HG02885 (cell line): ENCODE measurements at regions not wholly inside any gene's neighbourhood (a gene's known extent, or its start where the extent isn't known, plus 50 kb on each side); places are given as distances from the start of the nearest gene placed in this dataset.

ENCODE experiments used
- ATAC-seq: cut with Tn5 transposase; IDR thresholded peaks from one replicate; pipeline ENCODE4 v1.9.1; 2021; ENCODE audit warnings: mild to moderate bottlenecking; ENCODE audit not compliant: unreplicated experiment, poor library complexity

- no peak for ATAC-seq
These were observed 250.7 kb downstream of the OPA1 start for GRCh38 chr3:193843474-193844301.

DNA sequence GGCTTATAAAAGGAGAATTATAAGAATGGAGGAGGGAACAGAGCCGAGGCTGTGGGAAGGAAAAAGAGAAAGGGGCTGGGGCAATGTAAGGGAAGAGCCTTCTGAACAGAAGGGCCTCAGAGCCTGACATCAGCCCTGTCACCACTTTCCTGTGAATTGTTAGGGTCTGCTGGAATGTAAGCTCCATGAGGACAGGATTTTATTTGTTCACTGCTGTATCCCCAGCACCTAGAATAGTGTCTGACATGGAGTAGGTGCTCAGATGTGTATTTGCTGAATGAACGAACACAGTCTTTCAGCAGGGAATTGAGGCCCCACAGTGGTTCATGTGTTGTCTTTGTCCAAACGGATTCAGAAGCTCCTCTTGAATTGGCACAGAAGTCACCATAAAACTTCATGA, 251.5 kb downstream of the OPA1 start:
- no peak for ATAC-seq

DNA sequence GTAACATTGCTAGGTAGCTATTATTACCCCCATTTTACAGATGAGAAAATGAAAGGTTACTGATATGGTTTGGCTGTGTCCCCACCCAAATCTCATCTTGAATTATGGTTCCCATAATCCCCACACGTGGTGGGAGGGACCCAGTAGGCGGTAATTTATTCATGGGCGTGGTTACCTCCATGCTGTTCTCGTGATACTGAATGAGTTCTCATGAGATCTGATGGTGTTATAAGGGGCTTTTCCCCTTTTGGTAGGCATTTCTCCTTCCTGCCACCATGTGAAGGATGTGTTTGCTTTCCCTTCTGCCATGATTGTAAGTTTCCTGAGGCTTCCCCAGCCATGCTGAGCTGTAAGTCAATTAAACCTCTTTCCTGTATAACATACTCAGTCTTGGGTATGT, 252.1 kb downstream of the OPA1 start:
- ATAC-seq = no peak

DNA sequence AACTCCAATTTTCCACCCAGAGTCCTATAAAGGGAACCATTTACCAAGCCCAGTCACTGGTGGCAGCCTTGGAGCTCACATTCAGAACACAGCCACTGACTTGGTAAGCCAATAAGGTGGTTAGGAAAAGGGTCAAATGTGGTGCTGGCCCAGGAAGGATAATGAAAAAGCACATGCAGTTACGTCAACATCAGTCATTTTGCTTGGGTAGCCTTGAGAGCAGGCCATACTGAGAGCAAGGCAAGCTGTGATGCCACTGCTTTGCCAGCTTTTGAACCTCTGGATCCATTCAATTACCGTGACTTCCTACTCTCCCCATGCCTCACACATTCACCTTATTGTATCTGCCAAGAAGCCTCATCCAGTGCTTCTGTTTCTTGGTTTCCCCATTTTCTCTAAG, 253.6 kb downstream of the OPA1 start:
- no peak for ATAC-seq

DNA sequence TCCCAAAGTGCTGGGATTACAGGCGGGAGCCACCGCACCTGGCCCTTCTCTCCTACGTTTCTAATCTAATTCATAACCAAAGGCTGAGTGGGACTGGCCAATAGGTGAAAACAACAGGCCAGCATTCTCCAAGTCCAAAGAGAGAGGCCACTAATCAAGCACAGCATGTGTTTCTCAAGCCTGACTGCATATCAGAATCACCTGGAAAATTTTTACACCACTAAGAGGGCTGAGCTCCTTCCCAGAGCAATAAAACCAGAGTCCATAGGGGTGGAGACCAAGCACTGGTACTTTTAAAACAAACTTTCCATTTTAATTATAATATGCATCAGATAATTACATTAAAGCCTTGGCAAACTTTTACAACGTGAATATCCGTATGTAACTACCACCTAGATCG, 254.4 kb downstream of the OPA1 start:
- ATAC-seq = no peak

- no peak for ATAC-seq
These were observed 255.5 kb downstream of the OPA1 start for GRCh38 chr3:193848547-193848946.

DNA sequence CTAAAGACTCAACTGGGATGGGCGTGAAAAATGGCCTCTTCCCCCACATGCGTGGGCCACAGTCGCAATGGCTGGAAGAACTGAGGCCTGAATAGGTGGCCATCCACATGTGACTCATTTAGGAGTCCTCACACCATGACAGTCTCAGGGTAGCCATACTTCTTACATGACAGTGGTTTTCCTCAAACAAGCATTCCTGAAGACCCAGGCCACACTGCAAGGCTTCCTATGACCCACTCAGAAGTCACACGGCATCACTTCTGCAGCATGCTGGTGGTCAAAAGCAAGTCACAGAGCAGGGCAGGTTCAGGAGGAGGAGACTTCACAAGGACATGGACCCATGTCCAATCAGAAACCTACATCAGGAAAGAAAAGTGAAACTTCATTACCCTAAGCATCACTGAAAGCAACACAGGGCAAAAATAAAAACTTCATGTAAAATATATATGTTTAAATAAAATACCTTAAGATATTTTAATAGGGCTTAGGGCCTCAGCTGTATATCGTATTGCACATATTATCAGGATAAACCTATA, 257.1 kb downstream of the OPA1 start:
- ATAC-seq = no peak

- ATAC-seq = no peak
These were observed 258.4 kb downstream of the OPA1 start for GRCh38 chr3:193851428-193851847.

DNA sequence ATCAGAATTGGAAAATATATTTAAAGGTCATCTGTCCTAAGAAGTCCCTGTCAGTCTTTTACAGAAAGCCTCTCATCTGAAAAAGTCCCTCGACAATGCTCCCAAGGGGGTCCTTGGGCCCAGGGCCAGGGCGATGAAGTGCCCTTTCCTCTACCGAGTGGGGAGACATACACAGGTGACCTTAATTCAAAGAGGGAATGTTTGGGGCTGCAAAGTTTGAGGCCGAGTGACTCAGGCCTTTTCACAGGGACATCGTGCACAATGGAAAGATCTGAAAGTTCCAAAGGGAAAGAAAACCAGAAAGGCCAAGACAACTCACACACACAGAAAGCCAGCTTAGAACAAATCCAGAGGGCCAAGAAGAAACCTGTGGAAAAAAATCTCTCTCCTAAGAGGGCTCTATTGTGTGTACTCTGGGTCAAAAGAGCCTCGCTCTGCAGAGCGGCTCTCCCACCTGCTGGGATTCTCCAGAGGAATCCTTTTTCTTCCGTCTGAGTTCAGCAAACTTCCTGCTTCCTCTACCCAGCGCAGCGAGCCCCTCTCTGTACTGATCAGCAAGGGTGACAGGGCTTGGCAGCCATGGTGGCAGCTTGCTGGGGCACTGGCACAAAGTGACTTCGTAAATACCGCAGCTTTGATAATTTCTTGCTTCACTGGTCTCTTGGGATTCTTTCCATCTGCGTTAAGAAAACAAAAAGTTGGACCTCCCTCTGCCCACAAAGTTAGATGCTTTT, 259.1 kb downstream of the OPA1 start:
- no peak for ATAC-seq

- no peak for ATAC-seq
These were observed 259.9 kb downstream of the OPA1 start for GRCh38 chr3:193852901-193853300.

DNA sequence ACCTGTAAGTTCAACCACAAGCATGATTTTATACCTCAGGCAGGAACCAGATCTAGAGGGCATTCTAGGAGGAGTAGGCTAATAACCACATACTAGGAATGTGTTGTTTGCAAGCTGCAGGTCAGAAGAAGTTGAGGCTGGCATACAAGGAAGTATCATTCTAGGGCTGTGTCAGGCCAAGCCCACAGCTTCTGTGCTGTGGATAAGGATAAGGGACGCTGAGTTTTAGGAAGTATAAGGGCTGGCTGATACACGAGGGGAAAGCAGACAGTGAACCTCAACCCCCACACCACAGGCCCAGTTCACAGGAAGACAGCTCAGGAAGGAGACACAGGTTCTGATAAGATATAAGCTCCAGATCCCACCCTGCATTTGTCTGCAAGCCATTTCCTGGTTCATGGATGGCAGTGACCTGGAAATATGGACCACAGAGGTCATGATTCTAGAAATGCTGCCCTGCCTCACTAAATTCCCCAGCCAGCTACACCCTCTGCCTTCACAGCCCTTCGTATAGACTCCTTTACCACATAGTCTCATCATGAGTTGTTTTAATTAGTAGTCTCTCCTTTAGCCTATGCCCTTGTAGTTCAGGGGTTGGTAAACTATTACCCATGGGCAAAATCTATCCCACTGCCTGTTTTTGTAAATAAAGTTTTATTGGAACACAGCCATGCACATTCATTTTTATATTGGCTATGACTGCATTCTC, 260.7 kb downstream of the OPA1 start:
- ATAC-seq = no peak

- no peak for ATAC-seq
These were observed 265.0 kb downstream of the OPA1 start for GRCh38 chr3:193857996-193858395.

DNA sequence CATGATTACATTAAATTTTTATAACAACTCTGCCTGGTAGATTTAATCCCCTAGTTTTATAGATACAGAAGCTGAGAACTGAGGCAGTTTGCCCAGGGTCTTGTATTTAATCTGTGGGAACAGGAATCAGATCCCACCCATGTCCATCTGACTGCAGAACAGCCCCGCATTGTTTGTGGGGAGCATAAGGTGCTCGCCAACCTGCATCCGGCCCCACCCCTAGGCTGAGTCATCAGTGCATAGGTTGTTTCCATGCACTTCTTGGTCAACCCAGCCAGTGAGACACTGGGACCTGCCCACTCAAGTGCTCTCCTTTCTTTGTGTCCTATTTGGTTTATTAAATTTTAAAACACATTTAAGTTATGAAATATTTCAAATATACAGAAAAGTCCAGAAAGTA, 266.2 kb downstream of the OPA1 start:
- ATAC-seq = no peak

GRCh38 chr3:193861012-193861411, 268.0 kb downstream of the OPA1 start:
- ATAC-seq = no peak

GRCh38 chr3:193862843-193863242, 269.8 kb downstream of the OPA1 start:
- no peak for ATAC-seq

GRCh38 chr3:193863657-193864357, 270.8 kb downstream of the OPA1 start:
- ATAC-seq = no peak

DNA sequence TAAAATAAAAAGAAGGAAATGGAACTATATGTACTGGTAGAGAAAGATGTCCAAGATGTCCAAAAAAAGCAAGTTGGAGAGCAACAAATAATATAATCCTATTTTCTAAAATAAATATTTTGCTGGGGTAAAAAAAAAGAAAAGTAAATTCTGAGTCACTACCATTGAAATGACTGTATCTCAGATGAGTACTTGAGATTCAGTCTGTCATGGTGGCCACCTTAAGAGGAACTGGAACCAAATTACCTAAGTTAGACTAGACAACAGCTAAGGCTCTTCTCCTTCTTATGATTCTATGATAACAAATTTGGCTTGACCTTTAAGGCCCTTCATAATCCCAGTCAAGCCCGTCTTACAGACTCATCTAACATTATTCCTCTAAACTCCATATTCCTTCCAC, 270.6 kb upstream of the HES1 start:
- peak; percentile 95 for ATAC-seq

DNA sequence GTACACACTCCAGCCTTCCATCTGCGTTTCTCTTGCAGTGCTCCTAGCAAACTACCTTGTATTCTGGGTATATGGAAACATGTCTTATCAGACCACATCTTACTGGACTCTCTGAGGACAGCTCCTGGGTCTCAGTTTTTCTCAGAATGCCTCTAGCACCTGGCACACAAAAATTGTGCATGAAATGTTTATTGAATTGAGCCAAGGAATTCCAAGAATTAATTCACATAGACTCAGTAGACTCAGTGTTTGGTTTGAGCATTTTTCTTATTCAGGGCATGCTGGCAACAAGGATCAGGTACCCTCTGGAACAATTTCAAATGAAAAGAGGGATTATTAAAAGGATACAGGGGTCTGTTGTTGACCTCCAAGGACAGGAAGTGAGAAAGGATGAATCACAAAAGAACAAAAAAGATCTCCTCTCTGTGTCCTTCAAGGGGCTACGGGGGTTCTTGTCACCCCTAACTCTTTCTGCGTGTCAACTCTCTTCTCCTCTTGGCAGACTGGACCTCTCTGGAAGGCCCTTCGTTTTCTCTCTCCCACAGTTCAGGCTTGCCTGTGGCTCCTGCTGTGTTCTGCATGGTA, 270.0 kb upstream of the HES1 start:
- no peak for ATAC-seq

- no peak for ATAC-seq
These were observed 267.4 kb upstream of the HES1 start for GRCh38 chr3:193868590-193868989.
